Endothelial cell of umbilical vein (primary cell): ENCODE measurements at regions not wholly inside any gene's neighbourhood (a gene's known extent, or its start where the extent isn't known, plus 50 kb on each side); places are given as distances from the start of the nearest gene placed in this dataset.

ENCODE experiments used
- BruUV-seq: library from RNA; stranded (reverse); fragments of 400-500 nt; replicated peaks from 2 replicates; lab custom pipeline; 2021; lab: Mats Ljungman, UMichigan
- CTCF ChIA-PET: fragments of 300-600, 350-600 bp; sonication (Branson Sonifier 250); formaldehyde crosslinking; loops from one replicate; lab custom pipeline; 2021; ENCODE audit warnings: antibody characterized with exemption, inconsistent platforms; lab: Charles Lee
- POLR2A ChIA-PET: fragments of 300-600, 350-600 bp; sonication (Branson Sonifier 250); formaldehyde crosslinking; loops from one replicate; lab custom pipeline; 2021; ENCODE audit warnings: antibody characterized with exemption, inconsistent platforms; lab: Charles Lee
- DNase-seq: peaks from one replicate; pipeline ENCODE4 v3.0.0-alpha.2; 2011; ENCODE audit warnings: low read depth, low spot score
- FAIRE-seq: peaks from 2 replicates; lab custom pipeline; 2011; peaks lifted over from hg19 to GRCh38; lab: Jason Lieb, UNC
- H2AFZ ChIP-seq: 2 replicates; pipeline ENCODE4 v1.6.0; 2012; ENCODE audit warnings: low read depth, low read length, control low read depth, inconsistent platforms
- H3K27ac ChIP-seq: 2 replicates; pipeline ENCODE4 v1.5.1; 2011; ENCODE audit warnings: low read depth, mild to moderate bottlenecking, control low read depth, low read length, moderate library complexity; ENCODE audit not compliant: insufficient read depth
- H3K27me3 ChIP-seq, 2 experiments: 2 replicates each; pipeline versions ENCODE4 v1.6.0 to v1.6.1; 2011; ENCODE audit warnings: low read length in 2 of 2, mixed read lengths in 1 of 2; ENCODE audit not compliant: control insufficient read depth in 2 of 2, insufficient read depth in 2 of 2
- H3K36me3 ChIP-seq, 2 experiments: 2 replicates in 1 of 2; 3 replicates in 1 of 2; pipeline ENCODE4 v1.5.1; 2011; ENCODE audit warnings: low read length in 2 of 2, mild to moderate bottlenecking in 1 of 2, moderate library complexity in 1 of 2; ENCODE audit not compliant: control insufficient read depth in 2 of 2, insufficient read depth in 2 of 2; ENCODE audit errors: extremely low read depth in 1 of 2
- H3K4me1 ChIP-seq: 3 replicates; pipeline ENCODE4 v1.5.1; 2011; ENCODE audit warnings: mild to moderate bottlenecking, low read length; ENCODE audit not compliant: control insufficient read depth, insufficient read depth; ENCODE audit errors: extremely low read depth
- H3K4me2 ChIP-seq: 2 replicates; pipeline ENCODE4 v1.6.1; 2011; ENCODE audit warnings: low read length, control low read depth, mixed read lengths; ENCODE audit not compliant: insufficient read depth
- H3K4me3 ChIP-seq, 3 experiments: fragments of 200-600 bp in 1 of 3; sonication (generic), shearing (Covaris generic) in 1 of 3; replicated peaks in 1 of 3; 2 replicates each; pipeline ENCODE4 v1.5.1; 2011 to 2016; ENCODE audit warnings: control low read depth in 3 of 3, low read length in 3 of 3, mild to moderate bottlenecking in 2 of 3, inconsistent platforms in 1 of 3, low read depth in 1 of 3, moderate library complexity in 1 of 3; ENCODE audit not compliant: insufficient read depth in 1 of 3
- H3K79me2 ChIP-seq: 2 replicates; pipeline ENCODE4 v1.6.0; 2012; ENCODE audit warnings: low read length, inconsistent platforms; ENCODE audit not compliant: control insufficient read depth, insufficient read depth
- H3K9ac ChIP-seq: replicated peaks from 2 replicates; pipeline ENCODE3; 2011; ENCODE audit warnings: low read length, control low read depth; ENCODE audit not compliant: insufficient read depth; ENCODE audit errors: extremely low read depth
- H3K9me1 ChIP-seq: replicated peaks from 3 replicates; pipeline ENCODE4 v1.6.0; 2011; ENCODE audit warnings: mild to moderate bottlenecking, low read length; ENCODE audit not compliant: control insufficient read depth, insufficient read depth; ENCODE audit errors: extremely low read depth
- H3K9me3 ChIP-seq: replicated peaks from 2 replicates; pipeline ENCODE4 v1.5.1; 2012; ENCODE audit warnings: low read length, inconsistent platforms; ENCODE audit not compliant: control insufficient read depth, insufficient read depth
- H4K20me1 ChIP-seq: replicated peaks from 2 replicates; pipeline ENCODE3; 2011; ENCODE audit warnings: mild to moderate bottlenecking, low read length; ENCODE audit not compliant: control insufficient read depth, insufficient read depth; ENCODE audit errors: extremely low read depth
- EZH2 ChIP-seq: IDR thresholded peaks from 2 replicates; pipeline ENCODE4 v1.6.1; 2012; ENCODE audit warnings: borderline replicate concordance, low read depth, mild to moderate bottlenecking, moderate library complexity, low read length, inconsistent platforms; ENCODE audit not compliant: severe bottlenecking
- FOS ChIP-seq: IDR thresholded peaks from 2 replicates; pipeline ENCODE4 v1.6.1; 2011; ENCODE audit warnings: mild to moderate bottlenecking, low read length, moderate library complexity, borderline replicate concordance; ENCODE audit not compliant: insufficient read depth
- GATA2 ChIP-seq: IDR thresholded peaks from 2 replicates; pipeline ENCODE4 v1.7.0; 2011; ENCODE audit warnings: low read depth, mild to moderate bottlenecking, moderate library complexity, mixed read lengths, low read length; ENCODE audit not compliant: insufficient read length, insufficient read depth
- JUN ChIP-seq: IDR thresholded peaks from 2 replicates; pipeline ENCODE4 v1.6.1; 2011; ENCODE audit warnings: borderline replicate concordance, low read depth; ENCODE audit not compliant: insufficient read length, insufficient read depth
- MYC ChIP-seq: IDR thresholded peaks from one replicate; pipeline ENCODE4 v1.6.1; 2011; ENCODE audit warnings: mild to moderate bottlenecking, low read depth, low read length
- POLR2A ChIP-seq: IDR thresholded peaks from 2 replicates; pipeline ENCODE4 v1.6.1; 2012; ENCODE audit warnings: low read depth, mild to moderate bottlenecking, control low read depth, low read length
- POLR2AphosphoS5 ChIP-seq: IDR thresholded peaks from 2 replicates; pipeline ENCODE4 v1.6.1; 2012; ENCODE audit warnings: low read depth, mild to moderate bottlenecking, control low read depth, low read length, moderate library complexity; ENCODE audit not compliant: insufficient read depth
- dilution Hi-C: fragments of 300-500 bp; cut with MboI; formaldehyde crosslinking; loops from one replicate; pipeline ENCODE4 v1.15.0; 2019; ENCODE audit warnings: low sequenced_read_pairs; ENCODE audit not compliant: extremely low pct_ligation_motif_present
- intact Hi-C: fragments of 100-400 bp; cut with micrococcal nuclease; formaldehyde crosslinking; loops from one replicate; pipeline ENCODE4 v1.10.0; 2022
- TF ChIP-seq, protein P1 (sequence below): IDR thresholded peaks from 2 replicates; pipeline ENCODE4 v1.6.1; 2011; ENCODE audit not compliant: insufficient read depth, insufficient read length
- TF ChIP-seq, protein P2 (sequence below), 2 donors: IDR thresholded peaks; 1 replicate in 1 of 2; 2 replicates in 1 of 2; pipeline ENCODE4 v1.5.1; 2011; ENCODE audit warnings: low read length in 2 of 2, mild to moderate bottlenecking in 2 of 2, moderate library complexity in 2 of 2, control low read depth in 1 of 2, inconsistent platforms in 1 of 2, low read depth in 1 of 2; ENCODE audit not compliant: insufficient read depth in 1 of 2; ENCODE audit errors: extremely low read depth in 1 of 2

DNA sequence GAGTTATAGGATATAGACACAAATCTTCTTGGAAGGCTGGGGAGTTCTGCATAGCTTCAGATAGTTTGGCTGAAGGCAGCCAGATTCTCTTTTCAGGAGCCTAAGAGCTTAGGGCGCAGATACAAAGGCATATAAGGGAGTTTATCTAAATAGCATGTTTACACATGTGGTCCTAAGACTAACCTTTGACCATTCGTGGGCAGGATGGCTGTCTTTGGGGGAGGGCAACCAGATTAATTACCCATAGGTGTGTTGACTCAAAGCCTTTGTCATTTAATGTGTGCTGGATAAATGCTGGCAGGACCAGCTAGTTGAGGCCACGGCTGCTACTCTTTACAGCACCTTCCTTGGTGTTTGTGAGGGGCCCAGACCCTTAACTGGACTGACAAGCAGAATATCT is 71.8 kb downstream of the IER5 start:
- Histone ChIP-seq H3K9ac (no peak overlapping the region), H3K79me2 (no peaks in the 10 kb centered on the region), H3K4me2 (no peak overlapping the region), H3K36me3 (no peaks in the 10 kb centered on the region), H3K9me3 (no peaks in the 10 kb centered on the region), H3K27me3 (no peaks in the 10 kb centered on the region), H3K4me1 (peaks cover 14% of the 10 kb centered on the region), H4K20me1 (no peaks in the 10 kb centered on the region), H3K4me3 (no peak overlapping the region), H2AFZ (no peak overlapping the region), H3K9me1 (no peaks in the 10 kb centered on the region), H3K27ac (no peak overlapping the region)
- BruUV-seq, result no TSS peak
- CTCF ChIA-PET, result interaction anchor here (5.7 to 5.9 kb wide), 2 partner anchors 18 to 278 kb away, joined by 27 to 46 read pairs; no protein-coding TSS in a partner anchor
- DNase-seq, result no peak
- no peak for TF ChIP-seq JUN
- TF ChIP-seq FOS, result no peak
- no peak for TF ChIP-seq EZH2
- no peak for TF ChIP-seq POLR2AphosphoS5
- no peak for TF ChIP-seq POLR2A
- TF ChIP-seq, protein P1, sequence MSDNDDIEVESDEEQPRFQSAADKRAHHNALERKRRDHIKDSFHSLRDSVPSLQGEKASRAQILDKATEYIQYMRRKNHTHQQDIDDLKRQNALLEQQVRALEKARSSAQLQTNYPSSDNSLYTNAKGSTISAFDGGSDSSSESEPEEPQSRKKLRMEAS, result no peak
- no peak for TF ChIP-seq GATA2
- TF ChIP-seq, protein P2, sequence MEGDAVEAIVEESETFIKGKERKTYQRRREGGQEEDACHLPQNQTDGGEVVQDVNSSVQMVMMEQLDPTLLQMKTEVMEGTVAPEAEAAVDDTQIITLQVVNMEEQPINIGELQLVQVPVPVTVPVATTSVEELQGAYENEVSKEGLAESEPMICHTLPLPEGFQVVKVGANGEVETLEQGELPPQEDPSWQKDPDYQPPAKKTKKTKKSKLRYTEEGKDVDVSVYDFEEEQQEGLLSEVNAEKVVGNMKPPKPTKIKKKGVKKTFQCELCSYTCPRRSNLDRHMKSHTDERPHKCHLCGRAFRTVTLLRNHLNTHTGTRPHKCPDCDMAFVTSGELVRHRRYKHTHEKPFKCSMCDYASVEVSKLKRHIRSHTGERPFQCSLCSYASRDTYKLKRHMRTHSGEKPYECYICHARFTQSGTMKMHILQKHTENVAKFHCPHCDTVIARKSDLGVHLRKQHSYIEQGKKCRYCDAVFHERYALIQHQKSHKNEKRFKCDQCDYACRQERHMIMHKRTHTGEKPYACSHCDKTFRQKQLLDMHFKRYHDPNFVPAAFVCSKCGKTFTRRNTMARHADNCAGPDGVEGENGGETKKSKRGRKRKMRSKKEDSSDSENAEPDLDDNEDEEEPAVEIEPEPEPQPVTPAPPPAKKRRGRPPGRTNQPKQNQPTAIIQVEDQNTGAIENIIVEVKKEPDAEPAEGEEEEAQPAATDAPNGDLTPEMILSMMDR (IDR thresholded peaks at IDR 0.05; ENCODE audit: extremely low read depth in 1 of 2, insufficient read depth in 1 of 2, low read depth in 1 of 2, low read length in 2 of 2), result no peak
- TF ChIP-seq MYC, result no peak
- dilution Hi-C loops (loop anchor here (10.0 kb wide), 1 partner anchor 126 kb away; the partner anchor contains the start of gene MR1), intact Hi-C loops (no loop called here)
- no peak for FAIRE-seq
- POLR2A ChIA-PET, result no interaction called here
